Prostate gland (tissue), 2 donors: ENCODE measurements at regions not wholly inside any gene's neighbourhood (a gene's known extent, or its start where the extent isn't known, plus 50 kb on each side); places are given as distances from the start of the nearest gene placed in this dataset.

ENCODE experiments used
- DNase-seq: peaks from one replicate; pipeline ENCODE4 v3.0.0-alpha.2; 2019; ENCODE audit warnings: low spot score
- H3K27ac ChIP-seq, 2 donors: fragments of 200-600 bp; sonication (generic); 2 replicates each; pipeline ENCODE4 v1.5.1; 2017 to 2019
- H3K27me3 ChIP-seq: fragments of 200-600 bp; sonication (generic); replicated peaks from 2 replicates; pipeline ENCODE4 v1.5.1; 2019; ENCODE audit not compliant: insufficient read depth
- H3K36me3 ChIP-seq, 2 donors: fragments of 200-600 bp; sonication (generic); 1 replicate in 1 of 2; 2 replicates in 1 of 2; pipeline versions ENCODE4 v1.5.1 to v1.8.1; 2017 to 2019
- H3K4me1 ChIP-seq: fragments of 200-600 bp; sonication (generic); replicated peaks from 2 replicates; pipeline ENCODE4 v1.5.1; 2019
- H3K4me3 ChIP-seq, 2 donors: fragments of 200-600 bp; sonication (generic); 2 replicates each; pipeline ENCODE4 v1.5.1; 2017 to 2019
- H3K9me3 ChIP-seq: fragments of 200-600 bp; sonication (generic); 2 replicates; pipeline ENCODE4 v1.5.1; 2017
- POLR2A ChIP-seq: fragments of 450-650 bp; IDR thresholded peaks from one replicate; pipeline ENCODE4 v1.6.1; 2016; ENCODE audit warnings: antibody characterized with exemption, mild to moderate bottlenecking
- POLR2AphosphoS5 ChIP-seq: sonication (generic); formaldehyde crosslinking; IDR thresholded peaks from one replicate; pipeline ENCODE4 v1.6.1; 2017; ENCODE audit warnings: antibody characterized with exemption
- WGBS: methylation state at CpG from one replicate; pipeline ENCODE4 v1.1.5; 2018; 5-methylcytosine and 5-hydroxymethylcytosine counted together
- intact Hi-C: fragments of 100-400 bp; cut with DNase I; formaldehyde crosslinking; loops from one replicate; pipeline ENCODE4 v1.14.2; 2022
- TF ChIP-seq, protein P1 (sequence below), 4 experiments: fragments of 200-600 bp in 2 of 4; fragments of 450-650 bp in 2 of 4; sonication (generic) in 2 of 4; IDR thresholded peaks; 1 replicate in 3 of 4; 2 replicates in 1 of 4; pipeline ENCODE4 v1.5.1; 2016 to 2019; ENCODE audit warnings: antibody characterized with exemption in 4 of 4, mild to moderate bottlenecking in 2 of 4, moderate library complexity in 2 of 4

DNA sequence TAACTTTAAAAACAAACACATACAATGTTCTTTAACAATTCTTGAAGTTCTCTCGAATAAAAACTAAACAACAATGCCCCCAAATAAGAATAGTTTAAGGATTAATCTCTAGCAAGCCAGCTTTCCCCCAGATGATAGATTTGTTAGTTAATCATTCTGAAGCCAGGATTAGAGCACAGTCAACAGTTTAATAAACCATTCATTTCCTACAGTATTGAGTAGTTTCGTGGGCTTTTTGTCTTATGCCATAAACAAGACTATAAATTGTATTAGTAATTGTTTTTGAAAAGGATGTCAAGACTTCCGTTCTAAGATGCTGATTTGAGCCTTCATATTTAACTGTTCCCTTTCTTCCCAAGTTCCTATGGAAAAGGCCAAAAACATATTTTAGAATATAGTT is 136.6 kb downstream of the PIK3R1 start:
- intact Hi-C loops, result no loop called here
- H3K4me3 ChIP-seq, result no peak overlapping the region
- WGBS, result 63% methylated on average over 3 of the region's 3 CpGs
- H3K27me3 ChIP-seq, result no peaks in the 10 kb centered on the region
- H3K4me1 ChIP-seq, result no peaks in the 10 kb centered on the region
- DNase-seq, result no peak
- H3K27ac ChIP-seq, result no peak overlapping the region
- no peaks in the 10 kb centered on the region for H3K9me3 ChIP-seq
- H3K36me3 ChIP-seq, result no peaks in the 10 kb centered on the region
- no peak for TF ChIP-seq POLR2AphosphoS5
- TF ChIP-seq, protein P1, sequence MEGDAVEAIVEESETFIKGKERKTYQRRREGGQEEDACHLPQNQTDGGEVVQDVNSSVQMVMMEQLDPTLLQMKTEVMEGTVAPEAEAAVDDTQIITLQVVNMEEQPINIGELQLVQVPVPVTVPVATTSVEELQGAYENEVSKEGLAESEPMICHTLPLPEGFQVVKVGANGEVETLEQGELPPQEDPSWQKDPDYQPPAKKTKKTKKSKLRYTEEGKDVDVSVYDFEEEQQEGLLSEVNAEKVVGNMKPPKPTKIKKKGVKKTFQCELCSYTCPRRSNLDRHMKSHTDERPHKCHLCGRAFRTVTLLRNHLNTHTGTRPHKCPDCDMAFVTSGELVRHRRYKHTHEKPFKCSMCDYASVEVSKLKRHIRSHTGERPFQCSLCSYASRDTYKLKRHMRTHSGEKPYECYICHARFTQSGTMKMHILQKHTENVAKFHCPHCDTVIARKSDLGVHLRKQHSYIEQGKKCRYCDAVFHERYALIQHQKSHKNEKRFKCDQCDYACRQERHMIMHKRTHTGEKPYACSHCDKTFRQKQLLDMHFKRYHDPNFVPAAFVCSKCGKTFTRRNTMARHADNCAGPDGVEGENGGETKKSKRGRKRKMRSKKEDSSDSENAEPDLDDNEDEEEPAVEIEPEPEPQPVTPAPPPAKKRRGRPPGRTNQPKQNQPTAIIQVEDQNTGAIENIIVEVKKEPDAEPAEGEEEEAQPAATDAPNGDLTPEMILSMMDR (IDR thresholded peaks at IDR 0.05), result no peak
- TF ChIP-seq POLR2A, result no peak

DNA sequence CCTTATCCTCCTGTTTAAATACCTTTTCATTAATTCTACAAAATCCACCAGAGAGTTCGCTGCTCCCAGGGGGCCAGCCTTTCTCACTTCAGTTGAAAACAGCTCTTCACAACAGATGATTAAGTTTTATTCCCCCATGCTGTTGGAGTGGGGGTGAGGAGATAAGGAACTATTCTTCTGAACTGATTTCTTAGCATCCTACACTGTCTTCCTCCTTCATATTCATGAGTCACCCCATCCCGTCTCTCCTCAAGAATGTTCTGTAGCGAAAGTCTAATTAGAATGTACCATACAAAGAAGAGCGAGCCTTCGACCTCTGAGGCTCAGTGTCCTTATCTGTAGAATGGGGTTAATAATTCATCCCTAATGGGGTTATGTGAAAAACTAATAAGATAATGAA is 138.0 kb downstream of the PIK3R1 start:
- WGBS, result 96% methylated on average over 5 of the region's 5 CpGs
- Histone ChIP-seq H3K4me3 (no peak overlapping the region), H3K4me1 (no peaks in the 10 kb centered on the region), H3K9me3 (no peaks in the 10 kb centered on the region), H3K36me3 (no peaks in the 10 kb centered on the region), H3K27me3 (no peaks in the 10 kb centered on the region), H3K27ac (no peak overlapping the region)
- intact Hi-C loops, result no loop called here
- no peak for DNase-seq
- TF ChIP-seq POLR2AphosphoS5 (no peak), POLR2A (no peak)
- TF ChIP-seq, protein P1 (IDR thresholded peaks at IDR 0.05), result no peak

DNA sequence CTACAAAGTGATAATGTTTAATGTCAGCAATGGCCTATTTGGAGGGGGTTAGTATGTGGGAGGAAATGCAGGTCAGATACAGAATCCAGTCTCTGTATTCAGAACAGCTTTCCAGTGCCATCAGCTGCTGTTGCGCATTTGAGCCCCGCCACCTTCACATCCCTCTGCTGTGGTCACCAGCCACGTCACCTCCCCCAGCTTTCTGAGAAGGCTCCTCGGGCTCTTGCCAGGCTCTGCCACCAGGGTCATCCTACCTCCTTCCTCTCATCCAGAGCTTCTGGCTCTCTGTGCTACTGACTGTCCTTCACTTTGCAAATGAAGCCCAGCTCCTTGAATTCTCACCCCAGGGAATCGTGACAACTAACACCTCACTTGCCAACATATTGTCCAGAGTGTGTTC is 138.8 kb downstream of the PIK3R1 start:
- H3K4me1 ChIP-seq, result no peaks in the 10 kb centered on the region
- intact Hi-C loops, result no loop called here

DNA sequence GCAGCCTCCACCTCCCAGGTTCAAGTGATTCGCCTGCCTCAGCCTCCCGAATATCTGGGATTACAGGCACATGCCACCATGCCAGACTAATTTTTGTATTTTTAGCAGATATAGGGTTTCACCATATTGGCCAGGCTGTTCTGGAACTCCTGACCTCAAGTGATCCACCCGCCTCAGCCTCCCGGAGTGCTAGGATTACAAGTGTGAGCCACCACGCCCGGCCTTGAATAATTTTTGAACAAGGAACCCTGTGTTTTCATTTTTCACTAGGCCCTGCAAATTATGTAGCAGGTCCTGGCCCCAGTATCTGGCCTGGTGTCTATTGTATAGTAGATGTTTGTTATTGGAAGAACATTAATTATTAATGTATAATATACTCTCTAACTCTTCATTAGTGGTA is 140.7 kb downstream of the PIK3R1 start:
- Histone ChIP-seq H3K4me1 (no peaks in the 10 kb centered on the region), H3K36me3 (no peaks in the 10 kb centered on the region), H3K4me3 (no peak overlapping the region), H3K9me3 (no peaks in the 10 kb centered on the region), H3K27ac (no peak overlapping the region), H3K27me3 (no peaks in the 10 kb centered on the region)
- intact Hi-C loops, result no loop called here
- TF ChIP-seq, protein P1 (IDR thresholded peaks at IDR 0.05), result no peak
- no peak for TF ChIP-seq POLR2AphosphoS5
- no peak for TF ChIP-seq POLR2A
- no peak for DNase-seq
- WGBS, result 99% methylated on average over 6 of the region's 6 CpGs

More for the DNA sequence above, 138.8 kb downstream of the PIK3R1 start:
- Histone ChIP-seq H3K27me3 (no peaks in the 10 kb centered on the region), H3K36me3 (no peaks in the 10 kb centered on the region), H3K27ac (no peak overlapping the region), H3K9me3 (no peaks in the 10 kb centered on the region), H3K4me3 (no peak overlapping the region)
- 89% methylated on average over 5 of the region's 5 CpGs for WGBS
- no peak for DNase-seq
- TF ChIP-seq POLR2AphosphoS5 (no peak), POLR2A (no peak)
- TF ChIP-seq, protein P1 (IDR thresholded peaks at IDR 0.05), result no peak

DNA sequence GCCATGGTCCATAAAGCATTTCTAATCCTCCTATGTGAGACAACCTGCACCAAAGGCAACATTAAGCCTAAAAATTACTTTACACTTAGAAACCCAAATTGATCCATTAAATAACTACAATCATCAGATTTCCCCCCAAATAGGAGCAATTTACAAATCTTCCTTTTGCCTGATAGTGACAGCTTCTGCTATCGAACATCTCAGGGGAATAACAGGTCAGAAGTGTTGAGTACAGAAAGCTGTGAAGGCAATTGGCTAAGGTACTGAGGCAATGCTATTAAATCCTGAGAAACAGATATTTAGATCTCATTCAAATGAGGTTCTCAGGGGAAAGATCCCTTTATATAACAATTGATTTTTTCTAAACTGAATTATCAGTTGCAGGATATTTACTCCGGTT is 141.1 kb downstream of the PIK3R1 start:
- no peaks in the 10 kb centered on the region for H3K4me1 ChIP-seq
- no peak for TF ChIP-seq POLR2AphosphoS5
- TF ChIP-seq, protein P1 (IDR thresholded peaks at IDR 0.05), result no peak
- TF ChIP-seq POLR2A, result no peak
- H3K9me3 ChIP-seq, result no peaks in the 10 kb centered on the region
- no peak overlapping the region for H3K27ac ChIP-seq
- intact Hi-C loops, result no loop called here
- no peaks in the 10 kb centered on the region for H3K27me3 ChIP-seq
- DNase-seq, result no peak
- H3K36me3 ChIP-seq, result no peaks in the 10 kb centered on the region
- no peak overlapping the region for H3K4me3 ChIP-seq
- 95% methylated on average over 2 of the region's 2 CpGs for WGBS
